ENCODE measurements at regions not wholly inside any gene's neighbourhood (a gene's known extent, or its start where the extent isn't known, plus 50 kb on each side); places are given as distances from the start of the nearest gene placed in this dataset.

- TF ChIP-seq POLR2A (IDR thresholded peaks at IDR 0.05) = no peak
- no peak for TF ChIP-seq CTCF (IDR thresholded peaks at IDR 0.05)
- no peak for TF ChIP-seq EP300 (IDR thresholded peaks at IDR 0.05)
- no peak for TF ChIP-seq POLR2AphosphoS5 (IDR thresholded peaks at IDR 0.05)
These were observed 388.5 kb upstream of the PAPPA start for GRCh38 chr9:115765060-115765459.
